ENCODE measurements at regions not wholly inside any gene's neighbourhood (a gene's known extent, or its start where the extent isn't known, plus 50 kb on each side); places are given as distances from the start of the nearest gene placed in this dataset.
"Not testable (repeated sequence)": the region's sequence is repeated elsewhere in the genome, so short reads cannot be mapped to it uniquely, and the experiment has no call there.

DNA sequence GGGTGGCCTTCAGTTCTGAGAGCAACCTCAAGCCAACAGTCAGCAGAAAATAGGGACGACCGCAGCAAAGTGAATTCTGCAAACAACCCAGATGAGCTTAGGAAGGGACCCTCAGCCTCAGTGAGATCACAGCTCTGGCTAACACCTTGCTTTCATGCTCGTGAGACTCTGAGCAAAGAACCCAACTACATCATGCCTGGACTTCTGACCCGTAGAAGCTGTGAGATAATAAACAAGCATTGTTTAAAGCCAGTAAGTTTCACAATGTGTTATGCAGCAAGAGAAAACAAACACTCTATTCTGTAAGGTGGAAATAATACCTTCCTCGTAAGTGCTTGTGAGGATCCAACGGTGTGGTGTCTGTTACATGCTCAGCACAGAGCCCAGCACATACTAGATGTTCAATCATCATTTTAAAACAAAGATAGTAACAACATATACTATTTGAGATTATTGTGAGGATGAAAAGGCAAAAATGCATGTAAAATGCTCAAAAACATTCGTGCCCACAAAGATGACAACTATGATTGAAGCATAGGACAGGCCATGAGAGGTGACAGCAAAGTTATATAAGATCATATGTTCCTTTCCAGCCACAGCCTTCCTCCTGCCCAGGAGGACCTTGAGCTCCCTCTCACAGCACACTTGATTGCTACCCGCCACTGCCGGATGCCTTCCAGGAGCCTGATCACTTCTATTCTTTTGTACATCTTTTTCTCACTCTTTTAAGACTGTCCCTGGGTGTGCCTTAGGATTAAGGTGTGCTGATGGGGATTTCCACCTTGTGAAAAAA lies 433.3 kb downstream of the BUD13 start:
- DNase-seq, result no peak
- 63% methylated on average over 3 of the region's 9 CpGs for WGBS (ENCODE audit: insufficient coverage)
- intact Hi-C loops (cut with micrococcal nuclease), result no loop called here
- Histone ChIP-seq H3K9me3 (replicated peaks in 1 of 2; ENCODE audit: control insufficient read depth in 1 of 2, insufficient read depth in 1 of 2, low read length in 2 of 2) (peaks cover 6 to 8% of the 10 kb centered on the region in 2 donors), H3K9ac (ENCODE audit: insufficient read depth, low read length, poor library complexity, severe bottlenecking) (no peak overlapping the region), H3K79me2 (ENCODE audit: insufficient read depth, low read length) (no peaks in the 10 kb centered on the region), H3K4me3 (replicated peaks in 1 of 3; ENCODE audit: low read depth in 2 of 3, low read length in 3 of 3) (no peak overlapping the region), H3K27me3 (ENCODE audit: control insufficient read depth in 2 of 2, insufficient read depth in 2 of 2, low read length in 2 of 2) (peaks cover 0 to 4% of the 10 kb centered on the region in 2 donors), H4K20me1 (ENCODE audit: insufficient read depth, low read length) (no peaks in the 10 kb centered on the region), H3K4me1 (ENCODE audit: control insufficient read depth in 1 of 2, insufficient read depth in 2 of 2, low read length in 2 of 2) (no peaks in the 10 kb centered on the region), H3K27ac (ENCODE audit: low read depth in 1 of 2, low read length in 2 of 2) (no peak overlapping the region), H3K36me3 (replicated peaks in 1 of 2; ENCODE audit: control insufficient read depth in 1 of 2, insufficient read depth in 2 of 2, low read length in 2 of 2) (no peaks in the 10 kb centered on the region), H2AFZ (ENCODE audit: insufficient read depth, low read depth, low read length, poor library complexity, severe bottlenecking) (no peak overlapping the region), H3K4me2 (replicated peaks; ENCODE audit: extremely low read depth, low read length, poor library complexity, severe bottlenecking) (no peak overlapping the region)
- Mint-ChIP-seq H3K27me3 (ENCODE audit: low read depth in 3 of 3) (peaks cover 0 to 24% (median 2%) of the 10 kb centered on the region in 3 donors), H3K4me1 (no peaks in the 10 kb centered on the region), H3K4me3 (no peak overlapping the region), H3K27ac (no peak overlapping the region), H3K9me3 (peaks cover 4 to 12% (median 8%) of the 10 kb centered on the region in 7 donors), H3K36me3 (no peaks in the 10 kb centered on the region)
- TF ChIP-seq, protein P1, sequence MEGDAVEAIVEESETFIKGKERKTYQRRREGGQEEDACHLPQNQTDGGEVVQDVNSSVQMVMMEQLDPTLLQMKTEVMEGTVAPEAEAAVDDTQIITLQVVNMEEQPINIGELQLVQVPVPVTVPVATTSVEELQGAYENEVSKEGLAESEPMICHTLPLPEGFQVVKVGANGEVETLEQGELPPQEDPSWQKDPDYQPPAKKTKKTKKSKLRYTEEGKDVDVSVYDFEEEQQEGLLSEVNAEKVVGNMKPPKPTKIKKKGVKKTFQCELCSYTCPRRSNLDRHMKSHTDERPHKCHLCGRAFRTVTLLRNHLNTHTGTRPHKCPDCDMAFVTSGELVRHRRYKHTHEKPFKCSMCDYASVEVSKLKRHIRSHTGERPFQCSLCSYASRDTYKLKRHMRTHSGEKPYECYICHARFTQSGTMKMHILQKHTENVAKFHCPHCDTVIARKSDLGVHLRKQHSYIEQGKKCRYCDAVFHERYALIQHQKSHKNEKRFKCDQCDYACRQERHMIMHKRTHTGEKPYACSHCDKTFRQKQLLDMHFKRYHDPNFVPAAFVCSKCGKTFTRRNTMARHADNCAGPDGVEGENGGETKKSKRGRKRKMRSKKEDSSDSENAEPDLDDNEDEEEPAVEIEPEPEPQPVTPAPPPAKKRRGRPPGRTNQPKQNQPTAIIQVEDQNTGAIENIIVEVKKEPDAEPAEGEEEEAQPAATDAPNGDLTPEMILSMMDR (IDR thresholded peaks at IDR 0.05), result no peak

DNA sequence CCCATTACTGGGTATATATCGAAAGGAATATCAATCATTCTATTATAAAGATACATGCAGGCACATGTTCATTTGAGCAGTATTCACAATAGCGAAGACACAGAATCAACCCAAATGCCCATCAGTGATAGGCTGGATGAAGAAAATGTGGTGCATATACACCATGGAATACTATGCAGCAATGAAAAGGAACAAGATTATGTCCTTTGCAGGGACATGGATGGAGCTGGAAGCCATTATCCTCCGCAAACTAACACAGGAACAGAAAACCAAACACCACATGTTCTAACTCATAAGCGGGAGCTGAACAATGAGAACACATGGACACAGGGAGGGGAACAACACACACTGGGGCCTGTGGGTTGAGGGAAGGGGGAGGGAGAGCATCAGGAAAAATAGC lies 434.3 kb downstream of the BUD13 start:
- WGBS (ENCODE audit: insufficient coverage), result no CpG with 5 or more reads among the region's 4 CpGs
- H3K4me3 Mint-ChIP-seq; H3K36me3 ChIP-seq (replicated peaks in 1 of 2; ENCODE audit: control insufficient read depth in 1 of 2, insufficient read depth in 2 of 2, low read length in 2 of 2); H3K4me1 Mint-ChIP-seq; H3K36me3 Mint-ChIP-seq; H4K20me1 ChIP-seq (ENCODE audit: insufficient read depth, low read length); H3K27ac ChIP-seq (ENCODE audit: low read depth in 1 of 2, low read length in 2 of 2); H3K4me3 ChIP-seq (replicated peaks in 1 of 3; ENCODE audit: low read depth in 2 of 3, low read length in 3 of 3); DNase-seq; H3K79me2 ChIP-seq (ENCODE audit: insufficient read depth, low read length); H3K9me3 ChIP-seq (replicated peaks in 1 of 2; ENCODE audit: control insufficient read depth in 1 of 2, insufficient read depth in 1 of 2, low read length in 2 of 2); H2AFZ ChIP-seq (ENCODE audit: insufficient read depth, low read depth, low read length, poor library complexity, severe bottlenecking); intact Hi-C loops (cut with micrococcal nuclease); H3K4me1 ChIP-seq (ENCODE audit: control insufficient read depth in 1 of 2, insufficient read depth in 2 of 2, low read length in 2 of 2); H3K4me2 ChIP-seq (replicated peaks; ENCODE audit: extremely low read depth, low read length, poor library complexity, severe bottlenecking); H3K27me3 ChIP-seq (ENCODE audit: control insufficient read depth in 2 of 2, insufficient read depth in 2 of 2, low read length in 2 of 2); H3K9ac ChIP-seq (ENCODE audit: insufficient read depth, low read length, poor library complexity, severe bottlenecking); H3K27ac Mint-ChIP-seq: not testable (repeated sequence)
- H3K9me3 Mint-ChIP-seq, result peaks cover 4 to 12% (median 7%) of the 10 kb centered on the region in 7 donors
- H3K27me3 Mint-ChIP-seq (ENCODE audit: low read depth in 3 of 3), result peaks cover 0 to 16% (median 2%) of the 10 kb centered on the region in 3 donors

Measured in CD14-positive monocyte (primary cell).